K562 (cell line): ENCODE measurements at regions not wholly inside any gene's neighbourhood (a gene's known extent, or its start where the extent isn't known, plus 50 kb on each side); places are given as distances from the start of the nearest gene placed in this dataset.

Source experiments
- ARID1B ChIP-seq: fragments of 450-650 bp; IDR thresholded peaks from 2 replicates; pipeline ENCODE4 v1.6.1; 2016; ENCODE audit warnings: antibody characterized with exemption, mild to moderate bottlenecking, inconsistent platforms
- CHAMP1 ChIP-seq: fragments of 450-650 bp; IDR thresholded peaks from 2 replicates; pipeline ENCODE4 v1.6.1; 2016; ENCODE audit warnings: mild to moderate bottlenecking
- CREB3 ChIP-seq: fragments of 450-650 bp; conservative IDR thresholded peaks from 2 replicates; pipeline ENCODE4 v1.6.1; 2016; ENCODE audit warnings: missing genetic modification characterization, low read depth, mild to moderate bottlenecking, missing compliant biosample characterization, moderate library complexity
- CTCFL ChIP-seq: IDR thresholded peaks from 2 replicates; pipeline ENCODE4 v1.6.1; 2011; ENCODE audit warnings: borderline replicate concordance, low read depth, mild to moderate bottlenecking, moderate library complexity, low read length; ENCODE audit not compliant: insufficient read depth, poor library complexity, severe bottlenecking
- EHMT2 ChIP-seq: fragments of 450-650 bp; IDR thresholded peaks from 2 replicates; pipeline ENCODE4 v1.6.1; 2018; ENCODE audit warnings: antibody characterized with exemption
- FOS ChIP-seq: IDR thresholded peaks from 3 replicates; pipeline ENCODE4 v1.6.1; 2011; ENCODE audit not compliant: insufficient read length; ENCODE audit errors: extremely low read depth
- FOXJ2 ChIP-seq: fragments of 200-800 bp; sonication (Bioruptor generic); IDR thresholded peaks from 2 replicates; pipeline ENCODE4 v1.6.1; 2016; ENCODE audit warnings: missing genetic modification characterization, missing compliant biosample characterization
- NBN ChIP-seq: fragments of 450-650 bp; IDR thresholded peaks from 2 replicates; pipeline ENCODE4 v1.6.1; 2016; ENCODE audit warnings: low read depth, mild to moderate bottlenecking
- PRDM10 ChIP-seq: fragments of 450-650 bp; IDR thresholded peaks from 2 replicates; pipeline ENCODE4 v1.6.1; 2018; ENCODE audit not compliant: partially characterized antibody
- RERE ChIP-seq: sonication (generic); formaldehyde crosslinking; IDR thresholded peaks from 2 replicates; pipeline ENCODE4 v1.8.0; 2023; ENCODE audit warnings: missing genetic modification reagents, mild to moderate bottlenecking, borderline replicate concordance
- SNIP1 ChIP-seq: fragments of 450-650 bp; IDR thresholded peaks from 2 replicates; pipeline ENCODE4 v1.7.1; 2017; ENCODE audit warnings: low read depth, mild to moderate bottlenecking
- ZFP36 ChIP-seq: fragments of 150-350 bp; IDR thresholded peaks from 2 replicates; pipeline ENCODE4 v1.6.1; 2018; ENCODE audit warnings: low read length, low read depth; ENCODE audit not compliant: partially characterized antibody
- ZNF717 ChIP-seq: fragments of 250-450 bp; sonication (Bioruptor Pico); IDR thresholded peaks from 2 replicates; pipeline ENCODE4 v1.5.0; 2021

GRCh38 chr2:144715992-144716391, 196.1 kb upstream of the ZEB2 start (continued):
- TF ChIP-seq RERE (CRISPR knock-in tag) (no peak), SNIP1 (no peak), CTCFL (no peak), CHAMP1 (peak; percentile 70; the same call in 1 of the 2 replicates), ZNF717 (CRISPR knock-in tag) (no peak), FOS (no peak), ZFP36 (no peak), ARID1B (peak; percentile 30; the same call in 1 of the 2 replicates), PRDM10 (no peak), FOXJ2 (0 out of 2 replicates have a peak, but pooled peaks have one; percentile 51), EHMT2 (peak; percentile 77; the same call in 1 of the 2 replicates), CREB3 (peak; percentile 59; the same call in 1 of the 2 replicates), NBN (0 out of 2 replicates have a peak, but pooled peaks have one; percentile 40)
